Thymus (tissue), 11 donors: ENCODE measurements at regions not wholly inside any gene's neighbourhood (a gene's known extent, or its start where the extent isn't known, plus 50 kb on each side); places are given as distances from the start of the nearest gene placed in this dataset.

Experiments used
- DNase-seq, 9 donors: peaks; one replicate each; pipeline ENCODE4 v3.0.0-alpha.2; 2013; ENCODE audit warnings: low spot score in 9 of 9, low read depth in 6 of 9, missing footprints in 1 of 9
- H3K27ac ChIP-seq, 2 donors: one replicate each; pipeline ENCODE4 v1.5.1; 2013; ENCODE audit warnings: control low read depth in 1 of 2, low read depth in 1 of 2, low read length in 1 of 2, mild to moderate bottlenecking in 1 of 2, moderate library complexity in 1 of 2
- H3K27me3 ChIP-seq, 2 donors: one replicate each; pipeline ENCODE4 v1.5.1; 2013; ENCODE audit warnings: low read length in 1 of 2; ENCODE audit not compliant: control insufficient read depth in 2 of 2, insufficient read depth in 1 of 2
- H3K36me3 ChIP-seq, 2 donors: one replicate each; pipeline ENCODE4 v1.5.1; 2013; ENCODE audit warnings: low read length in 1 of 2, mild to moderate bottlenecking in 1 of 2, moderate library complexity in 1 of 2; ENCODE audit not compliant: control insufficient read depth in 2 of 2, insufficient read depth in 2 of 2
- H3K4me1 ChIP-seq, 2 donors: one replicate each; pipeline ENCODE4 v1.5.1; 2013; ENCODE audit warnings: low read length in 2 of 2; ENCODE audit not compliant: control insufficient read depth in 2 of 2, insufficient read depth in 2 of 2
- H3K4me3 ChIP-seq, 2 donors: one replicate each; pipeline ENCODE4 v1.5.1; 2013; ENCODE audit warnings: low read length in 2 of 2, control low read depth in 1 of 2, mild to moderate bottlenecking in 1 of 2
- H3K9me3 ChIP-seq, 2 donors: one replicate each; pipeline ENCODE4 v1.5.1; 2013; ENCODE audit warnings: low read length in 1 of 2, mild to moderate bottlenecking in 1 of 2; ENCODE audit not compliant: control insufficient read depth in 2 of 2, insufficient read depth in 1 of 2
- WGBS: extraction: QIAGEN DNeasy Blood & Tissue Kit; methylation state at CpG from one replicate; pipeline ENCODE4 v1.1.7; 2013; 5-methylcytosine and 5-hydroxymethylcytosine counted together
- donor health status: healthy.

DNA sequence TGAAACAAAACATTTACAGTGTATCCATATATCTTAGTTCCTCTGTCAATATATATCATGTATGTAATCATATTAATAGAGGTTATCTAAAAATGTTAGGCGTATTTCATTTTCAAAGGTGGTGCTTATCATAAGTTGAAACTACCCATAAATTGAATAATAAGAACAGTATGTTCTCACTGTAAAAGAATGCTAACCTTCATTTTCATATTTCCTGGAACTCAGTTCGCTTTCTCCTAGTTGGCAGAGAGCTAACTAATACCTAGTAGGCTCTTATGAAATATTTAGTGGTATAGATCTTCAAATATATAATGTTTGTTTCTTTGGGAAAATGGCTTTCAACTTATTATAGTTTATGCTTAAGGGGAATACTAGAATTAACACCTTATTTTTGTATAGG, 118.4 kb downstream of the DISP1 start:
- H3K9me3 ChIP-seq: peaks cover 0 to 3% of the 10 kb centered on the region in 2 donors
- no peaks in the 10 kb centered on the region for H3K27me3 ChIP-seq
- no peaks in the 10 kb centered on the region for H3K4me1 ChIP-seq
- H3K36me3 ChIP-seq: no peaks in the 10 kb centered on the region
- 99% methylated on average over 2 of the region's 2 CpGs for WGBS
- H3K4me3 ChIP-seq: no peak overlapping the region
- no peak overlapping the region for H3K27ac ChIP-seq
- no peak for DNase-seq

DNA sequence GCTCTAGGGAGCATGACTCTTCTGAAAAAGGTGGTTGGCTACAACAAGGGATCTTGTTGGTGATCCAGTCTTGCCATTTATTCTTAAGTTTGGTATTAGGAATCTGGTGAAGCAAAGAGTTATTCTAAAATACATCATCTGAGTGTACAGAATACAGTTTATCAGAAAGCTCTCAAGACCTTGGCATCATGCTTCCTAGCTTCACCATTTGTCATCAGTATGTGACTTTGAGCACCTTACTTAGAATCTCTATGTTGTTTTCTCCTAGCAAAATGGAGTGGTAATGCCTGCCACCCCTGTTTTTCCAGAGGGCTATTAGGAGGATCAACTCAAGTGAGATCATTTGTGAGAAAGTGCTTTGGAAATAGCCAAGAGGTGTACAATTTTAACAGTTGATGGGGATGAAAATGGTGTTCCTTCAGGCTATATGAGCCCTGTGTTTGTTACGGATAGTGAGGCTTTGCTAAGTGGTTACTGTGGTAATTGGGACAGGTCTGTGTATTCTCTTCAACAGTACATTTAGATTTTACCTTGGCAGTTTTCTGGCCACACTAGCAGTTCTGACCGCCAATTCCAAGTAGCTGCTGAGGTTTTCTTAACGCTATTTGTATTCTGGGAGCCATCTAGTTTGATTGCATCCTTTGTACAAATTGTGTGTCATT, 120.5 kb downstream of the DISP1 start:
- H3K27ac ChIP-seq: no peak overlapping the region
- WGBS: 98% methylated on average over 3 of the region's 3 CpGs
- DNase-seq: no peak
- H3K4me3 ChIP-seq: no peak overlapping the region
- H3K27me3 ChIP-seq: no peaks in the 10 kb centered on the region
- H3K36me3 ChIP-seq: no peaks in the 10 kb centered on the region
- peaks cover 0 to 3% of the 10 kb centered on the region in 2 donors for H3K9me3 ChIP-seq
- no peaks in the 10 kb centered on the region for H3K4me1 ChIP-seq

DNA sequence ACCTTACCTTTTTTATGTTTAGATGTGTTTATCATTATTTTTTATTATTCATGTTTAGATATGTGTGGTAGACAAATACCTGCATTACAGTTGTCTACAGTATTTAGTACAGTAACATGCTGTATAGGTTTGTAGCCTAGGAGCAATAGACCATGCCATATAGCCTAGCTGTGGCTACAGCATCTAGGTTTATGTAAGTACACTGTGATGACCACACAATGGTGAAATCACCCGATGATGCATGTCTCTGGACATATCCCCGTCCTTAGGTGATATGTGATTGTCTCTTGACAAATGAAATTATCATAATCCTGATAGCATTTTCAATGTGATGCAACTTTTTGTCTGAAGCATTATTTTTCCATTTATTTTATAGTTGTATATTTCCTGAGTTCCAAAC, 121.2 kb downstream of the DISP1 start:
- Histone ChIP-seq H3K4me3 (no peak overlapping the region), H3K4me1 (no peaks in the 10 kb centered on the region), H3K27me3 (no peaks in the 10 kb centered on the region), H3K9me3 (peaks cover 0 to 3% of the 10 kb centered on the region in 2 donors), H3K27ac (no peak overlapping the region), H3K36me3 (no peaks in the 10 kb centered on the region)
- WGBS: 99% methylated on average over 2 of the region's 2 CpGs
- DNase-seq: no peak

GRCh38 chr1:222938986-222939385, 124.1 kb downstream of the DISP1 start:
- H3K4me1 ChIP-seq: no peaks in the 10 kb centered on the region
- no peaks in the 10 kb centered on the region for H3K27me3 ChIP-seq
- peaks cover 0 to 3% of the 10 kb centered on the region in 2 donors for H3K9me3 ChIP-seq
- 98% methylated on average over 1 of the region's 1 CpG for WGBS
- DNase-seq: no peak
- H3K27ac ChIP-seq: no peak overlapping the region
- H3K36me3 ChIP-seq: no peaks in the 10 kb centered on the region
- H3K4me3 ChIP-seq: no peak overlapping the region

DNA sequence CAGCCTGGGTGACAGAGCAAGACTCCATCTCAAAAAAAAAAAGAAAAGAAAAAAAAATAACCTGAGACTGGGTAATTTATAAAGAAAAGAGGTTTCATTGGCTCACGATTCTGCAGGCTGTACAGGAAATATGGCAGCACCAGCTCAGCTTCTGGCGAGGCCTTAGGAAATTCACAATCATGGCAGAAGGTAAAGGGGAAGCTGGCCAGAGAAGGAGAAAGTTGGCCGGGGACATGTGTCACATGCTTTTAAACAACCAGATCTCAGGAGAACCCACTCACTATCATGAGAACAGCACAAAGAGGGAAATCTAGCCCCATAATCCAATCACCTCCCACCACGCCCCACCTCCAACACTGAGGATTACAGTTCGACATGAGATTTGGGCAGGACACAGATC, 125.3 kb downstream of the DISP1 start:
- H3K27me3 ChIP-seq: no peaks in the 10 kb centered on the region
- H3K4me3 ChIP-seq: no peak overlapping the region
- H3K4me1 ChIP-seq: no peaks in the 10 kb centered on the region
- H3K36me3 ChIP-seq: no peaks in the 10 kb centered on the region
- H3K9me3 ChIP-seq: peaks cover 0 to 3% of the 10 kb centered on the region in 2 donors
- DNase-seq: no peak
- H3K27ac ChIP-seq: no peak overlapping the region
- WGBS: 99% methylated on average over 5 of the region's 5 CpGs

DNA sequence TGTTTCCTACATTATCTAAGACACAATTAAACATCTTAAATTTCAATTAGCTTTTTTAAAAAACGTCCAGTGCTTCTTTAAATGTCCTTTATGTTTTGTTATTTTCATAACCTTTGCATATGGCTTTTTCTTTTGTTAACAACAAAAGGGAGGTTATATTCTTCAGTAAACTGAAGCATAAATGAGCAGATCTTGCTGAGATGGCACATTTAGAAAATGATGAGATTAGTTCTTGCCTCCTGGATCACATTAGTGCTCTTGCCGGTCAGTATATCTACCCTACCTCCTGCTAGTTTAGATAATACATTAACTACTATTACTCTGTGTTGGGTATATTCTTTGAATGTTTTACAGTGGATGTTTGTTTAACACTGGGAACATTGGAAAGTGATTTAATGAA, 126.1 kb downstream of the DISP1 start:
- Histone ChIP-seq H3K4me1 (no peaks in the 10 kb centered on the region), H3K9me3 (peaks cover 0 to 3% of the 10 kb centered on the region in 2 donors), H3K4me3 (no peak overlapping the region), H3K27ac (no peak overlapping the region), H3K27me3 (no peaks in the 10 kb centered on the region), H3K36me3 (no peaks in the 10 kb centered on the region)
- DNase-seq: no peak
- 98% methylated on average over 2 of the region's 2 CpGs for WGBS

GRCh38 chr1:222941425-222941824, 126.6 kb downstream of the DISP1 start:
- Histone ChIP-seq H3K27ac (no peak overlapping the region), H3K36me3 (no peaks in the 10 kb centered on the region), H3K4me1 (no peaks in the 10 kb centered on the region), H3K4me3 (no peak overlapping the region), H3K27me3 (no peaks in the 10 kb centered on the region), H3K9me3 (peaks cover 0 to 3% of the 10 kb centered on the region in 2 donors)
- no peak for DNase-seq
- WGBS: 98% methylated on average over 1 of the region's 1 CpG

- no peaks in the 10 kb centered on the region for H3K27me3 ChIP-seq
- H3K4me3 ChIP-seq: no peak overlapping the region
- H3K4me1 ChIP-seq: no peaks in the 10 kb centered on the region
- H3K27ac ChIP-seq: no peak overlapping the region
- no peak for DNase-seq
- H3K36me3 ChIP-seq: no peaks in the 10 kb centered on the region
- 97% methylated on average over 1 of the region's 1 CpG for WGBS
- H3K9me3 ChIP-seq: no peaks in the 10 kb centered on the region
Measured at GRCh38 chr1:222946436-222946835, 131.6 kb downstream of the DISP1 start.

GRCh38 chr1:222948079-222948478, 133.2 kb downstream of the DISP1 start:
- H3K4me3 ChIP-seq: no peak overlapping the region
- no peaks in the 10 kb centered on the region for H3K4me1 ChIP-seq
- H3K27me3 ChIP-seq: no peaks in the 10 kb centered on the region

More at GRCh38 chr1:222948079-222948478, 133.2 kb downstream of the DISP1 start:
- DNase-seq: no peak
- H3K9me3 ChIP-seq: no peaks in the 10 kb centered on the region
- no peak overlapping the region for H3K27ac ChIP-seq
- H3K36me3 ChIP-seq: no peaks in the 10 kb centered on the region
- WGBS: 97% methylated on average over 2 of the region's 2 CpGs
